IMR-90 (cell line): ENCODE measurements at regions not wholly inside any gene's neighbourhood (a gene's known extent, or its start where the extent isn't known, plus 50 kb on each side); places are given as distances from the start of the nearest gene placed in this dataset.

Source experiments
- ATAC-seq: fragments of 200-7000 bp; cut with Tn5 transposase; 2 replicates; pipeline ENCODE4 v1.9.1; 2020; ENCODE audit warnings: low read depth, mild to moderate bottlenecking, moderate library complexity
- BruUV-seq: library from RNA; stranded (reverse); fragments of 400-500 nt; replicated peaks from 2 replicates; lab custom pipeline; 2021; lab: Mats Ljungman, UMichigan
- CTCF ChIA-PET: fragments of 300-600 bp; formaldehyde crosslinking; extraction: SDS; loops from one replicate; lab custom pipeline; 2021; ENCODE audit warnings: antibody characterized with exemption; lab: Yijun Ruan, JAX
- POLR2A ChIA-PET: fragments of 300-600 bp; sonication (Branson Sonifier 250); formaldehyde crosslinking; loops from one replicate; lab custom pipeline; 2022; ENCODE audit warnings: antibody characterized with exemption; ENCODE audit not compliant: unreplicated experiment; lab: Charles Lee
- DNase-seq: peaks from one replicate; pipeline ENCODE4 v3.0.0; 2013
- H2AFZ ChIP-seq: replicated peaks from 2 replicates; pipeline ENCODE3; 2013; ENCODE audit warnings: low read length, mild to moderate bottlenecking; ENCODE audit not compliant: poor library complexity
- H2AK5ac ChIP-seq: 2 replicates; pipeline ENCODE4 v1.6.1; 2013; ENCODE audit warnings: low read depth, low read length, inconsistent platforms
- H2AK9ac ChIP-seq: replicated peaks from 2 replicates; pipeline ENCODE3; 2013; ENCODE audit warnings: mild to moderate bottlenecking, low read depth, low read length, moderate library complexity; ENCODE audit not compliant: poor library complexity
- H2BK120ac ChIP-seq: 2 replicates; pipeline ENCODE4 v1.6.1; 2013; ENCODE audit warnings: low read depth, low read length, inconsistent platforms
- H2BK15ac ChIP-seq: 3 replicates; pipeline ENCODE4 v1.6.1; 2013; ENCODE audit warnings: low read depth, low read length, inconsistent platforms
- H2BK20ac ChIP-seq: 2 replicates; pipeline ENCODE4 v1.6.1; 2013; ENCODE audit warnings: low read depth, mild to moderate bottlenecking, inconsistent platforms, low read length, moderate library complexity
- H2BK5ac ChIP-seq: 2 replicates; pipeline ENCODE4 v1.6.1; 2013; ENCODE audit warnings: mild to moderate bottlenecking, low read depth, low read length, inconsistent platforms; ENCODE audit not compliant: poor library complexity, severe bottlenecking
- H3K14ac ChIP-seq: replicated peaks from 2 replicates; pipeline ENCODE4 v1.6.1; 2013; ENCODE audit warnings: low read depth, low read length, inconsistent platforms
- H3K18ac ChIP-seq: 2 replicates; pipeline ENCODE4 v1.6.1; 2013; ENCODE audit warnings: low read depth, low read length, control low read depth
- H3K23ac ChIP-seq: 2 replicates; pipeline ENCODE4 v1.6.1; 2013; ENCODE audit warnings: low read depth, low read length, inconsistent platforms
- H3K27ac ChIP-seq: 2 replicates; pipeline ENCODE4 v1.5.1; 2013; ENCODE audit warnings: mild to moderate bottlenecking, control low read depth, low read length; ENCODE audit not compliant: insufficient read depth
- H3K27me3 ChIP-seq: 2 replicates; pipeline ENCODE4 v1.6.1; 2013; ENCODE audit warnings: low read length; ENCODE audit not compliant: control insufficient read depth, insufficient read depth
- H3K36me3 ChIP-seq: 2 replicates; pipeline ENCODE4 v1.6.1; 2013; ENCODE audit warnings: low read length, mixed read lengths; ENCODE audit not compliant: control insufficient read depth, insufficient read depth
- H3K4ac ChIP-seq: 2 replicates; pipeline ENCODE4 v1.6.1; 2013; ENCODE audit warnings: low read depth, low read length, inconsistent platforms
- H3K4me1 ChIP-seq: 2 replicates; pipeline ENCODE4 v1.6.1; 2013; ENCODE audit warnings: low read length, mixed read lengths; ENCODE audit not compliant: control insufficient read depth, insufficient read depth
- H3K4me2 ChIP-seq: 2 replicates; pipeline ENCODE4 v1.6.1; 2013; ENCODE audit warnings: low read depth, mild to moderate bottlenecking, control low read depth, low read length, moderate library complexity
- H3K4me3 ChIP-seq: 2 replicates; pipeline ENCODE4 v1.5.1; 2013; ENCODE audit warnings: low read depth, mild to moderate bottlenecking, control low read depth, low read length, moderate library complexity; ENCODE audit not compliant: insufficient read depth
- H3K56ac ChIP-seq: 2 replicates; pipeline ENCODE4 v1.6.1; 2013; ENCODE audit warnings: low read length, inconsistent platforms; ENCODE audit not compliant: insufficient read depth; ENCODE audit errors: extremely low read depth
- H3K79me1 ChIP-seq, 2 experiments: 2 replicates each; pipeline ENCODE4 v1.6.1; 2013; ENCODE audit warnings: low read length in 2 of 2, inconsistent platforms in 1 of 2, low read depth in 1 of 2
- H3K9ac ChIP-seq: 2 replicates; pipeline ENCODE4 v1.6.1; 2013; ENCODE audit warnings: low read depth, low read length, control low read depth
- H3K9me1 ChIP-seq: 2 replicates; pipeline ENCODE4 v1.6.1; 2013; ENCODE audit warnings: low read length, inconsistent platforms; ENCODE audit not compliant: insufficient read depth
- H3K9me3 ChIP-seq: 2 replicates; pipeline ENCODE4 v1.6.1; 2013; ENCODE audit warnings: low read length; ENCODE audit not compliant: control insufficient read depth, insufficient read depth
- H4K20me1 ChIP-seq: 2 replicates; pipeline ENCODE4 v1.6.1; 2013; ENCODE audit warnings: low read length, inconsistent platforms; ENCODE audit not compliant: insufficient read depth
- H4K5ac ChIP-seq: 2 replicates; pipeline ENCODE4 v1.6.1; 2013; ENCODE audit warnings: mild to moderate bottlenecking, low read depth, low read length, control low read depth
- H4K8ac ChIP-seq, 2 experiments: 2 replicates each; pipeline ENCODE4 v1.6.1; 2013; ENCODE audit warnings: low read depth in 2 of 2, low read length in 2 of 2, control low read depth in 1 of 2, inconsistent platforms in 1 of 2
- H4K91ac ChIP-seq: 2 replicates; pipeline ENCODE4 v1.6.1; 2013; ENCODE audit warnings: low read depth, low read length, inconsistent platforms; ENCODE audit not compliant: insufficient read depth
- POLR2A ChIP-seq: IDR thresholded peaks from 2 replicates; pipeline ENCODE4 v1.6.1; 2012; ENCODE audit warnings: mild to moderate bottlenecking, low read depth, low read length
- WGBS, 2 experiments: methylation state at CpG; one replicate each; pipeline versions ENCODE4 v1.1.5 to v1.1.7; 2013; ENCODE audit warnings: missing lambda C conversion rate in 2 of 2; ENCODE audit not compliant: insufficient read length in 1 of 2; ENCODE audit errors: extremely low coverage in 2 of 2; 5-methylcytosine and 5-hydroxymethylcytosine counted together
- dilution Hi-C: fragments of 300-500 bp; cut with HindIII; formaldehyde crosslinking; loops from one replicate; pipeline ENCODE4 v1.14.3; 2018; ENCODE audit warnings: low sequenced_read_pairs; ENCODE audit not compliant: unreplicated experiment
- in situ Hi-C: fragments of 300-500 bp; cut with MboI; formaldehyde crosslinking; loops from 3 replicates; pipeline ENCODE4 v1.14.3; 2019; ENCODE audit warnings: low sequenced_read_pairs, inconsistent platforms, mixed read lengths
- intact Hi-C: fragments of 100-400 bp; cut with micrococcal nuclease; formaldehyde crosslinking; loops from 2 replicates; pipeline ENCODE4 v1.10.0; 2022

DNA sequence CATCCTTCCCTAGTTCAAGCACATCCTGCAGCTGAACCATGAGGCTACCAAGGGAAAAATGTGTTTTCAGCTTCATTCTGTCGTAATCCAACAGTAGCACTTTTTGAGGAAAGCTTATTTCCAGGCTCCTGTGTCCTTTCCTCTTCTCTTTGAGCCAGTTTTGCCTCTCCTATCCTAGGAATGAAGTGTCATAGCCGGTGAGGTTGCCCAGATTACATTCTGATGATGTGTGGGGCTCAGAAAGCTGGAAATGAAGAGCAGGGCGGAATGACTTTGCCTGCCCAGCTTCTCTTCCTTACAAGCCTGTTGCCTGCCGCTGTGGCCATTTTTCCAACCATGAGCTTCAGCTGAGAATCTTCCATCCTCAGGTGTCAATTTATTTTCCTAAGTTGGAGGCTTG lies 381.8 kb downstream of the NUAK1 start:
- no peak overlapping the region for H3K4me3 ChIP-seq
- intact Hi-C loops = no loop called here
- H3K18ac ChIP-seq = no peak overlapping the region
- no peak for TF ChIP-seq POLR2A
- WGBS, 2 experiments = no CpG with 5 or more reads among the region's 4 CpGs
- no peak overlapping the region for H3K9ac ChIP-seq
- H3K14ac ChIP-seq = no peak overlapping the region
- H3K9me3 ChIP-seq = no peaks in the 10 kb centered on the region
- no peak overlapping the region for H3K4ac ChIP-seq
- ChIA-PET POLR2A (no interaction called here), CTCF (no interaction called here)
- no peak overlapping the region for H2BK15ac ChIP-seq
- dilution Hi-C loops = no loop called here
- H2BK20ac ChIP-seq = no peak overlapping the region
- H3K27ac ChIP-seq = no peak overlapping the region
- no peaks in the 10 kb centered on the region for H3K9me1 ChIP-seq
- no peak overlapping the region for H3K23ac ChIP-seq
- DNase-seq (no peak), ATAC-seq (no peak)
- no peak overlapping the region for H2AFZ ChIP-seq
- H2BK120ac ChIP-seq = no peak overlapping the region
- no peak overlapping the region for H4K5ac ChIP-seq
- no peak overlapping the region for H4K91ac ChIP-seq
- in situ Hi-C loops = no loop called here
- no peak overlapping the region for H3K56ac ChIP-seq
- H2AK5ac ChIP-seq = no peak overlapping the region
- H3K79me1 ChIP-seq = no peaks in the 10 kb centered on the region
- no TSS peak for BruUV-seq
- H4K8ac ChIP-seq = no peak overlapping the region
- H2BK5ac ChIP-seq = no peak overlapping the region
- no peak overlapping the region for H2AK9ac ChIP-seq
- no peaks in the 10 kb centered on the region for H4K20me1 ChIP-seq
- no peaks in the 10 kb centered on the region for H3K36me3 ChIP-seq
- H3K27me3 ChIP-seq = peaks cover 6% of the 10 kb centered on the region
- no peaks in the 10 kb centered on the region for H3K4me1 ChIP-seq
- H3K4me2 ChIP-seq = no peak overlapping the region
